Gastroesophageal sphincter (tissue), 4 donors: ENCODE measurements at regions not wholly inside any gene's neighbourhood (a gene's known extent, or its start where the extent isn't known, plus 50 kb on each side); places are given as distances from the start of the nearest gene placed in this dataset.
A peak's percentile ranks its signal among the peaks of the same experiment; 100 is the strongest.

Experiments
- ATAC-seq: fragments of 150-250 bp; one replicate; pipeline ENCODE4 v1.9.1; 2016; ENCODE audit warnings: mild to moderate bottlenecking, moderate library complexity
- H3K27ac ChIP-seq, 4 donors: fragments of 200-600 bp; sonication (generic) in 3 of 4; 1 replicate in 3 of 4; 2 replicates in 1 of 4; pipeline ENCODE4 v1.5.1; 2016 to 2019
- H3K27me3 ChIP-seq: fragments of 200-600 bp; sonication (generic); one replicate; pipeline ENCODE4 v1.5.1; 2019
- H3K36me3 ChIP-seq, 2 donors: fragments of 200-600 bp; sonication (generic); one replicate each; pipeline ENCODE4 v1.5.1; 2019; ENCODE audit warnings: control low read depth in 1 of 2
- H3K4me1 ChIP-seq, 3 donors: fragments of 200-600 bp; sonication (generic); 1 replicate in 2 of 3; 2 replicates in 1 of 3; pipeline ENCODE4 v1.5.1; 2016 to 2019; ENCODE audit warnings: control low read depth in 2 of 3
- H3K4me3 ChIP-seq, 2 donors: fragments of 200-600 bp; sonication (generic); one replicate each; pipeline ENCODE4 v1.5.1; 2019; ENCODE audit warnings: mild to moderate bottlenecking in 1 of 2, moderate library complexity in 1 of 2
- H3K9me3 ChIP-seq, 3 donors: fragments of 200-600 bp; sonication (generic); one replicate each; pipeline ENCODE4 v1.5.1; 2017 to 2019; ENCODE audit warnings: control low read depth in 2 of 3
- CTCF ChIP-seq, 4 experiments: fragments of 200-600 bp in 2 of 4; fragments of 450-650 bp in 2 of 4; sonication (generic) in 1 of 4; IDR thresholded peaks; one replicate each; pipeline ENCODE4 v1.5.1; 2017 to 2019; ENCODE audit warnings: antibody characterized with exemption in 4 of 4, mild to moderate bottlenecking in 2 of 4, moderate library complexity in 2 of 4
- EP300 ChIP-seq: sonication (generic); formaldehyde crosslinking; IDR thresholded peaks from one replicate; pipeline ENCODE4 v1.6.1; 2017; ENCODE audit warnings: antibody characterized with exemption, mild to moderate bottlenecking
- POLR2A ChIP-seq, 2 donors: fragments of 450-650 bp; IDR thresholded peaks; one replicate each; pipeline ENCODE4 v1.6.1; 2017; ENCODE audit warnings: antibody characterized with exemption in 2 of 2, mild to moderate bottlenecking in 2 of 2, moderate library complexity in 1 of 2
- POLR2AphosphoS5 ChIP-seq: sonication (generic); formaldehyde crosslinking; IDR thresholded peaks from one replicate; pipeline ENCODE4 v1.6.1; 2017; ENCODE audit warnings: antibody characterized with exemption
- WGBS, 2 donors: methylation state at CpG; one replicate each; pipeline ENCODE4 v1.1.5; 2018; ENCODE audit warnings: low coverage in 1 of 2; 5-methylcytosine and 5-hydroxymethylcytosine counted together

- TF ChIP-seq POLR2AphosphoS5 (no peak), POLR2A (IDR thresholded peaks at IDR 0.05) (no peak), CTCF (IDR thresholded peaks at IDR 0.05) (no peak)
- no peaks in the 10 kb centered on the region for H3K36me3 ChIP-seq
- no peaks in the 10 kb centered on the region for H3K9me3 ChIP-seq
- no peak overlapping the region for H3K4me3 ChIP-seq
- no peaks in the 10 kb centered on the region for H3K27me3 ChIP-seq
- peaks cover 0 to 24% (median 14%) of the 10 kb centered on the region in 3 donors for H3K4me1 ChIP-seq
- H3K27ac ChIP-seq, result peak overlapping the region in 2 of 4 donors; percentile 12 to 38
- no peak for ATAC-seq
- 70% methylated on average over 2 of the region's 2 CpGs; no CpG with 5 or more reads in 1 of the 2 donors for WGBS, 2 donors
Observed at GRCh38 chr6:44011350-44011920, 115.8 kb downstream of the MRPL14 start.

GRCh38 chr6:44010411-44011349 lies 116.6 kb downstream of the MRPL14 start:
- Histone ChIP-seq H3K36me3 (no peaks in the 10 kb centered on the region), H3K27ac (peak overlapping the region in 3 of 4 donors; percentile 4 to 38 (median 12)), H3K27me3 (no peaks in the 10 kb centered on the region), H3K4me3 (no peak overlapping the region), H3K4me1 (peaks cover 0 to 31% (median 14%) of the 10 kb centered on the region in 3 donors), H3K9me3 (no peaks in the 10 kb centered on the region)
- 54 to 65% methylated on average over 5 to 7 of the region's 11 CpGs for WGBS, 2 donors
- peak; percentile 27 for ATAC-seq
- TF ChIP-seq POLR2AphosphoS5, result peak; percentile 42
- no peak for TF ChIP-seq CTCF (IDR thresholded peaks at IDR 0.05)

- Histone ChIP-seq H3K4me1 (peaks cover 0 to 41% (median 14%) of the 10 kb centered on the region in 3 donors), H3K27me3 (no peaks in the 10 kb centered on the region), H3K9me3 (no peaks in the 10 kb centered on the region), H3K27ac (peak overlapping the region in 2 of 4 donors; percentile 12 to 38), H3K4me3 (no peak overlapping the region), H3K36me3 (no peaks in the 10 kb centered on the region)
- peak; percentile 14 for ATAC-seq
- WGBS, 2 donors, result 43 to 53% methylated on average over 2 to 11 of the region's 11 CpGs
- TF ChIP-seq POLR2AphosphoS5 (no peak), EP300 (no peak), CTCF (IDR thresholded peaks at IDR 0.05) (no peak), POLR2A (IDR thresholded peaks at IDR 0.05) (no peak)
Observed at GRCh38 chr6:44009425-44010321, 117.6 kb downstream of the MRPL14 start.

GRCh38 chr6:44008821-44009370 lies 118.4 kb downstream of the MRPL14 start:
- no peaks in the 10 kb centered on the region for H3K9me3 ChIP-seq
- H3K36me3 ChIP-seq, result no peaks in the 10 kb centered on the region
- no peaks in the 10 kb centered on the region for H3K27me3 ChIP-seq
- TF ChIP-seq EP300 (no peak), POLR2AphosphoS5 (no peak), POLR2A (IDR thresholded peaks at IDR 0.05) (no peak), CTCF (IDR thresholded peaks at IDR 0.05) (no peak)
- no peak for ATAC-seq
- H3K4me1 ChIP-seq, result peaks cover 0 to 47% (median 14%) of the 10 kb centered on the region in 3 donors
- H3K27ac ChIP-seq, result no peak overlapping the region
- no peak overlapping the region for H3K4me3 ChIP-seq
- no CpG with 5 or more reads among the region's 8 CpGs for WGBS, 2 donors
